ENCODE measurements at regions not wholly inside any gene's neighbourhood (a gene's known extent, or its start where the extent isn't known, plus 50 kb on each side); places are given as distances from the start of the nearest gene placed in this dataset.

DNA sequence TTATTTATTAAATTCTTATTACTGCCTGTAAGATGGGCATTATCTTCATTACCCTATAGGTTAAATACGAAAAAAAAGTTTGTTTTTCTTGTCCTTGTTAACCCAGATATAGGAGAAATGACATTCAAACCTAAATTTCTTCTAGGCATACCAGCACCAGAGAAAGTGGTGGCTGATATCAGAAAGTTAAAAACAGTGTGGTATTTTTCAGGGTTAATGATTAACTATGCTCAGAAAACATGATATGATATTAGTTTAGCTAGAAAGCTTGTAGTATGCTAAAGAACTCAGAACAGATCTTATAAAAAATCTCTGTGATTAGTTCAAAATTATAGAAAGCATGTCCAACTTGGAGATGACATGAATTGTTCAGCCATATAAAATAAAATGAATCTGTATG, 630.5 kb upstream of the EPHA6 start:
- no peak for DNase-seq
- H3K9ac ChIP-seq (ENCODE audit: low read length) = no peak overlapping the region
- no peak overlapping the region for H3K27ac ChIP-seq (ENCODE audit: low read length in 2 of 2)
- Mint-ChIP-seq H3K4me1 (no peaks in the 10 kb centered on the region), H3K27ac (no peak overlapping the region), H3K9me3 (ENCODE audit: insufficient read depth) (peaks cover 2% of the 10 kb centered on the region), H3K27me3 (no peaks in the 10 kb centered on the region), H3K4me3 (no peak overlapping the region)
- no peaks in the 10 kb centered on the region for H3K79me2 ChIP-seq (ENCODE audit: control insufficient read depth, insufficient read depth, low read length)
- TF ChIP-seq EZH2 (IDR thresholded peaks at IDR 0.05; ENCODE audit: borderline replicate concordance, insufficient read depth, low read depth, low read length, poor library complexity, severe bottlenecking) = no peak
- TF ChIP-seq, protein P1, sequence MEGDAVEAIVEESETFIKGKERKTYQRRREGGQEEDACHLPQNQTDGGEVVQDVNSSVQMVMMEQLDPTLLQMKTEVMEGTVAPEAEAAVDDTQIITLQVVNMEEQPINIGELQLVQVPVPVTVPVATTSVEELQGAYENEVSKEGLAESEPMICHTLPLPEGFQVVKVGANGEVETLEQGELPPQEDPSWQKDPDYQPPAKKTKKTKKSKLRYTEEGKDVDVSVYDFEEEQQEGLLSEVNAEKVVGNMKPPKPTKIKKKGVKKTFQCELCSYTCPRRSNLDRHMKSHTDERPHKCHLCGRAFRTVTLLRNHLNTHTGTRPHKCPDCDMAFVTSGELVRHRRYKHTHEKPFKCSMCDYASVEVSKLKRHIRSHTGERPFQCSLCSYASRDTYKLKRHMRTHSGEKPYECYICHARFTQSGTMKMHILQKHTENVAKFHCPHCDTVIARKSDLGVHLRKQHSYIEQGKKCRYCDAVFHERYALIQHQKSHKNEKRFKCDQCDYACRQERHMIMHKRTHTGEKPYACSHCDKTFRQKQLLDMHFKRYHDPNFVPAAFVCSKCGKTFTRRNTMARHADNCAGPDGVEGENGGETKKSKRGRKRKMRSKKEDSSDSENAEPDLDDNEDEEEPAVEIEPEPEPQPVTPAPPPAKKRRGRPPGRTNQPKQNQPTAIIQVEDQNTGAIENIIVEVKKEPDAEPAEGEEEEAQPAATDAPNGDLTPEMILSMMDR (IDR thresholded peaks at IDR 0.05) = no peak
- H3K9me3 ChIP-seq (ENCODE audit: control extremely low read depth in 1 of 3, control insufficient read depth in 2 of 3, insufficient read depth in 1 of 3, low read length in 2 of 3) = peaks cover 0 to 1% (median 0%) of the 10 kb centered on the region in 3 donors
- no peak overlapping the region for H3K4me2 ChIP-seq (replicated peaks; ENCODE audit: low read depth, low read length, poor library complexity, severe bottlenecking)
- H3K27me3 ChIP-seq (replicated peaks in 1 of 4; ENCODE audit: control extremely low read depth in 1 of 4, control insufficient read depth in 3 of 4, insufficient read depth in 4 of 4, low read length in 3 of 4) = no peaks in the 10 kb centered on the region
- WGBS (ENCODE audit: insufficient coverage) = no CpG with 5 or more reads among the region's 1 CpG
- ChIA-PET CTCF (no interaction called here), POLR2A (no interaction called here)
- H2AFZ ChIP-seq (ENCODE audit: insufficient read depth, low read depth, low read length, poor library complexity, severe bottlenecking) = no peak overlapping the region
- no peaks in the 10 kb centered on the region for H4K20me1 ChIP-seq (ENCODE audit: control insufficient read depth, insufficient read depth, low read length, poor library complexity, severe bottlenecking)
- H3K36me3 ChIP-seq (replicated peaks in 1 of 2; ENCODE audit: control extremely low read depth in 1 of 2, control insufficient read depth in 1 of 2, extremely low read depth in 1 of 2, insufficient read depth in 2 of 2, low read length in 1 of 2) = no peaks in the 10 kb centered on the region
- H3K4me3 ChIP-seq (ENCODE audit: control extremely low read depth in 1 of 5, extremely low read depth in 1 of 5, insufficient read depth in 1 of 5, low read depth in 2 of 5, low read length in 4 of 5) = no peak overlapping the region
- ATAC-seq (ENCODE audit: low read depth) = no peak
- H3K4me1 ChIP-seq (ENCODE audit: control insufficient read depth in 2 of 2, insufficient read depth in 2 of 2, low read length in 2 of 2) = no peaks in the 10 kb centered on the region
- intact Hi-C loops (cut with micrococcal nuclease) = no loop called here

DNA sequence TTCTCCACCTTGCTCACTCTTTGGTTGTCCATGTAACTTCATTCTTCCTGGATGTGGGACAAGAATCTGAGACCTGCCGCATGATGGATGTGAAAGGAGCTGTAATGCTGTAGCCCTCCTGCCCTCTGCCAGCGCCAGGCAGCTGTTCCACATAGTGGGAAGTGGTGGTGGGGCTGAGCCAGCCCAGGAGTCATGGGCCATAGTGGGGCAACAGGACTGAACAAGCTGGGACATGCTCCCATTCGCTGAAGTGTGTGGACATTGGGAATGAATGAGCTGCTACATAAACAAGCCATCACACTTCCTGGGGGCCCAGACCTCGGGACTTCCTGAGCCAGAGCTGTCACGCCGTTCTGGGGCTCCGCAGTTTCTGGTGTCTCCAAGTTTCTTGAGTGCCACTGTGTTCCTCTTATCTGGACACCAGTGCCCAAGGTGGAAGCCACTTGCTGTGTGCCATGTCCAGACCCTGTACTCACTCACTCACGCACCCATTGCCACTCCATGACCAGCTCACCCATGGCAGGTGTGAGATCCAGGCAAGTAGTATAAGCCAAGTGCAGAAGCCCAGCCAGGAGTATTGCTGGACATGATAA, 624.3 kb upstream of the EPHA6 start:
- H2AFZ ChIP-seq (ENCODE audit: insufficient read depth, low read depth, low read length, poor library complexity, severe bottlenecking) = no peak overlapping the region
- H3K4me1 ChIP-seq (ENCODE audit: control insufficient read depth in 2 of 2, insufficient read depth in 2 of 2, low read length in 2 of 2) = no peaks in the 10 kb centered on the region
- no peak overlapping the region for H3K9ac ChIP-seq (ENCODE audit: low read length)
- TF ChIP-seq, protein P1 (IDR thresholded peaks at IDR 0.05) = no peak
- TF ChIP-seq EZH2 (IDR thresholded peaks at IDR 0.05; ENCODE audit: borderline replicate concordance, insufficient read depth, low read depth, low read length, poor library complexity, severe bottlenecking) = no peak
- DNase-seq (no peak), ATAC-seq (ENCODE audit: low read depth) (no peak)
- WGBS (ENCODE audit: insufficient coverage) = 85% methylated on average over 7 of the region's 8 CpGs
- Mint-ChIP-seq H3K4me3 (no peak overlapping the region), H3K4me1 (no peaks in the 10 kb centered on the region), H3K27ac (no peak overlapping the region), H3K9me3 (ENCODE audit: insufficient read depth) (peaks cover 3% of the 10 kb centered on the region), H3K27me3 (no peaks in the 10 kb centered on the region)
- H3K27ac ChIP-seq (ENCODE audit: low read length in 2 of 2) = no peak overlapping the region
- CTCF ChIA-PET = no interaction called here
- POLR2A ChIA-PET = no interaction called here
- no peaks in the 10 kb centered on the region for H4K20me1 ChIP-seq (ENCODE audit: control insufficient read depth, insufficient read depth, low read length, poor library complexity, severe bottlenecking)
- intact Hi-C loops (cut with micrococcal nuclease) = no loop called here
- peaks cover 1 to 9% (median 2%) of the 10 kb centered on the region in 3 donors for H3K9me3 ChIP-seq (ENCODE audit: control extremely low read depth in 1 of 3, control insufficient read depth in 2 of 3, insufficient read depth in 1 of 3, low read length in 2 of 3)
- no peaks in the 10 kb centered on the region for H3K27me3 ChIP-seq (replicated peaks in 1 of 4; ENCODE audit: control extremely low read depth in 1 of 4, control insufficient read depth in 3 of 4, insufficient read depth in 4 of 4, low read length in 3 of 4)
- no peaks in the 10 kb centered on the region for H3K36me3 ChIP-seq (replicated peaks in 1 of 2; ENCODE audit: control extremely low read depth in 1 of 2, control insufficient read depth in 1 of 2, extremely low read depth in 1 of 2, insufficient read depth in 2 of 2, low read length in 1 of 2)
- no peaks in the 10 kb centered on the region for H3K79me2 ChIP-seq (ENCODE audit: control insufficient read depth, insufficient read depth, low read length)
- H3K4me2 ChIP-seq (replicated peaks; ENCODE audit: low read depth, low read length, poor library complexity, severe bottlenecking) = no peak overlapping the region
- H3K4me3 ChIP-seq (ENCODE audit: control extremely low read depth in 1 of 5, extremely low read depth in 1 of 5, insufficient read depth in 1 of 5, low read depth in 2 of 5, low read length in 4 of 5) = no peak overlapping the region

Data from B cell (primary cell).